HEK293T (cell line): ENCODE measurements at regions not wholly inside any gene's neighbourhood (a gene's known extent, or its start where the extent isn't known, plus 50 kb on each side); places are given as distances from the start of the nearest gene placed in this dataset.

Source experiments
- FOXM1 ChIP-seq: fragments of 450-650 bp; IDR thresholded peaks from 2 replicates; pipeline ENCODE4 v1.6.1; 2017; ENCODE audit warnings: mild to moderate bottlenecking, borderline replicate concordance
- HDGF ChIP-seq: fragments of 450-650 bp; IDR thresholded peaks from 2 replicates; pipeline ENCODE4 v1.6.1; 2017; ENCODE audit warnings: antibody characterized with exemption, borderline replicate concordance
- TF ChIP-seq, protein P1 (sequence below): fragments of 450-650 bp; IDR thresholded peaks from 2 replicates; pipeline ENCODE4 v1.6.1; 2016

DNA sequence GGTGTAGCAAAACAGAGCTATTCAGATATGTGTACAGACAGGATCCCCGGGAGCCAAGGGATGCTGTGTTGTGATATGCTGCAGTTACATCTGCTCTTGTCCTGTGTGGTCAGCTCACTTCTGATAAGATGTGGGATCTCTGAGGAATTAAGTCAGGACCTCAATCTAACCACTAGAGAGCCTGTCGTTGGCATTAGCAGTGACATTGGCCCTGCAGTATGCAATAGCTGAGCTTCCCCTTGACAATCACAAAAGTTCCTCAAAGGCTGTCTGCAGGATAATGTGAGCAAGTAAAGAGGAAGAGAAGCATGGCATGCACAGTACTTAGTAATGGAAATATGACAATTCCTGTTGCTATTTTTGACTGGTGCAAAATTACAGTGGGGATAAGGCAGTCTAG is 203.4 kb upstream of the MIR17HG start:
- TF ChIP-seq, protein P1, sequence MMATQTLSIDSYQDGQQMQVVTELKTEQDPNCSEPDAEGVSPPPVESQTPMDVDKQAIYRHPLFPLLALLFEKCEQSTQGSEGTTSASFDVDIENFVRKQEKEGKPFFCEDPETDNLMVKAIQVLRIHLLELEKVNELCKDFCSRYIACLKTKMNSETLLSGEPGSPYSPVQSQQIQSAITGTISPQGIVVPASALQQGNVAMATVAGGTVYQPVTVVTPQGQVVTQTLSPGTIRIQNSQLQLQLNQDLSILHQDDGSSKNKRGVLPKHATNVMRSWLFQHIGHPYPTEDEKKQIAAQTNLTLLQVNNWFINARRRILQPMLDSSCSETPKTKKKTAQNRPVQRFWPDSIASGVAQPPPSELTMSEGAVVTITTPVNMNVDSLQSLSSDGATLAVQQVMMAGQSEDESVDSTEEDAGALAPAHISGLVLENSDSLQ = no peak
- TF ChIP-seq FOXM1 = no peak
- TF ChIP-seq HDGF = no peak
